Liver (tissue), 3 donors: ENCODE measurements at regions not wholly inside any gene's neighbourhood (a gene's known extent, or its start where the extent isn't known, plus 50 kb on each side); places are given as distances from the start of the nearest gene placed in this dataset.

Source experiments
- GABPA ChIP-seq, 2 donors: IDR thresholded peaks in 1 of 2; conservative IDR thresholded peaks in 1 of 2; 2 replicates each; pipeline ENCODE4 v1.6.1; 2016; ENCODE audit warnings: antibody characterized with exemption in 2 of 2, mild to moderate bottlenecking in 1 of 2, moderate library complexity in 1 of 2
- JUND ChIP-seq, 2 donors: IDR thresholded peaks; 2 replicates each; pipeline ENCODE4 v1.6.1; 2016; ENCODE audit warnings: antibody characterized with exemption in 2 of 2
- MAX ChIP-seq: IDR thresholded peaks from 2 replicates; pipeline ENCODE4 v1.6.1; 2016; ENCODE audit warnings: antibody characterized with exemption
- RAD21 ChIP-seq, 2 donors: IDR thresholded peaks; 2 replicates each; pipeline ENCODE4 v1.6.1; 2016; ENCODE audit warnings: antibody characterized with exemption in 2 of 2, mild to moderate bottlenecking in 2 of 2
- SP1 ChIP-seq: IDR thresholded peaks from 2 replicates; pipeline ENCODE4 v1.6.1; 2018; ENCODE audit warnings: antibody characterized with exemption, mild to moderate bottlenecking
- TAF1 ChIP-seq: conservative IDR thresholded peaks from 2 replicates; pipeline ENCODE4 v1.6.1; 2016; ENCODE audit warnings: antibody characterized with exemption, mild to moderate bottlenecking
- YY1 ChIP-seq: IDR thresholded peaks from 2 replicates; pipeline ENCODE4 v1.6.1; 2016; ENCODE audit warnings: antibody characterized with exemption, mild to moderate bottlenecking
- TF ChIP-seq, protein P1 (sequence below): fragments of 150-350 bp; IDR thresholded peaks from 2 replicates; pipeline ENCODE4 v1.5.1; 2017; ENCODE audit warnings: improper control_type of control experiment, low read depth, low read length; ENCODE audit not compliant: missing input control
- TF ChIP-seq, protein P2 (sequence below): IDR thresholded peaks from 2 replicates; pipeline ENCODE4 v1.6.1; 2016; ENCODE audit warnings: antibody characterized with exemption
- TF ChIP-seq, protein P3 (sequence below): IDR thresholded peaks from 2 replicates; pipeline ENCODE4 v1.6.1; 2016; ENCODE audit warnings: antibody characterized with exemption, mild to moderate bottlenecking
- donor health status: healthy.
- donor health status: healthy.

DNA sequence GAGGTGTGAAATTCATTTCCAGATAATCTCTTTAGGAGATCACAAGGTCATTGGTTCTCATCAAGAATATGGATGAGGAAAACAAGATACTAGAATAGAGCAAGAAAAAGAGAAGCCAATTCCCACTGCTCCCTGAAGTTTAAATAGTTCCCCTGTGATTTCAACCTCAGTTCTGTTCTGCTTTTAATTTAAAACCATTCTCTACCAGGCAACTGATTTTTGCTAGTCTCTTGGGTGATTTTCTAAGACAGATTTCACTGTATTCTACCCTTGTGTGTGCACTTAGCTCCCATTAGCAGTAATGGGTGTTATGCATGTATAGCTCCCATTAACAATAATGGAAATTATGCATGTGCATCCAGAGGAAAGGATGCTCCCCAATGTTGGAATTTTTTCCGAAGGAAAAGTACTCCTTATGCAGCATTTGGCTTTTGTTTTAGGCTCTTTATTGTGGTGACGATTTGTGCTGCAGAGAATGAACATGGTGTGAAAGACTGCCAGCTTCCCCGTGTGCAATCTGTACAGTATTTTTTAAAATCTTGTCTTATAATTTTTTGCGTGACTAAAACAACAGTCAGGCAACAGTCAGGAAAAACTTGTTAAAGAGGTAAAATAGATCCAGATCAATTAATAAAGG lies 144.0 kb upstream of the ZRANB2 start:
- TF ChIP-seq, protein P1, sequence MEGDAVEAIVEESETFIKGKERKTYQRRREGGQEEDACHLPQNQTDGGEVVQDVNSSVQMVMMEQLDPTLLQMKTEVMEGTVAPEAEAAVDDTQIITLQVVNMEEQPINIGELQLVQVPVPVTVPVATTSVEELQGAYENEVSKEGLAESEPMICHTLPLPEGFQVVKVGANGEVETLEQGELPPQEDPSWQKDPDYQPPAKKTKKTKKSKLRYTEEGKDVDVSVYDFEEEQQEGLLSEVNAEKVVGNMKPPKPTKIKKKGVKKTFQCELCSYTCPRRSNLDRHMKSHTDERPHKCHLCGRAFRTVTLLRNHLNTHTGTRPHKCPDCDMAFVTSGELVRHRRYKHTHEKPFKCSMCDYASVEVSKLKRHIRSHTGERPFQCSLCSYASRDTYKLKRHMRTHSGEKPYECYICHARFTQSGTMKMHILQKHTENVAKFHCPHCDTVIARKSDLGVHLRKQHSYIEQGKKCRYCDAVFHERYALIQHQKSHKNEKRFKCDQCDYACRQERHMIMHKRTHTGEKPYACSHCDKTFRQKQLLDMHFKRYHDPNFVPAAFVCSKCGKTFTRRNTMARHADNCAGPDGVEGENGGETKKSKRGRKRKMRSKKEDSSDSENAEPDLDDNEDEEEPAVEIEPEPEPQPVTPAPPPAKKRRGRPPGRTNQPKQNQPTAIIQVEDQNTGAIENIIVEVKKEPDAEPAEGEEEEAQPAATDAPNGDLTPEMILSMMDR: no peak
- TF ChIP-seq JUND (IDR thresholded peaks at IDR 0.05): no peak
- no peak for TF ChIP-seq TAF1
- TF ChIP-seq, protein P2, sequence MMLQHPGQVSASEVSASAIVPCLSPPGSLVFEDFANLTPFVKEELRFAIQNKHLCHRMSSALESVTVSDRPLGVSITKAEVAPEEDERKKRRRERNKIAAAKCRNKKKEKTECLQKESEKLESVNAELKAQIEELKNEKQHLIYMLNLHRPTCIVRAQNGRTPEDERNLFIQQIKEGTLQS: no peak
- TF ChIP-seq SP1: no peak
- TF ChIP-seq, protein P3, sequence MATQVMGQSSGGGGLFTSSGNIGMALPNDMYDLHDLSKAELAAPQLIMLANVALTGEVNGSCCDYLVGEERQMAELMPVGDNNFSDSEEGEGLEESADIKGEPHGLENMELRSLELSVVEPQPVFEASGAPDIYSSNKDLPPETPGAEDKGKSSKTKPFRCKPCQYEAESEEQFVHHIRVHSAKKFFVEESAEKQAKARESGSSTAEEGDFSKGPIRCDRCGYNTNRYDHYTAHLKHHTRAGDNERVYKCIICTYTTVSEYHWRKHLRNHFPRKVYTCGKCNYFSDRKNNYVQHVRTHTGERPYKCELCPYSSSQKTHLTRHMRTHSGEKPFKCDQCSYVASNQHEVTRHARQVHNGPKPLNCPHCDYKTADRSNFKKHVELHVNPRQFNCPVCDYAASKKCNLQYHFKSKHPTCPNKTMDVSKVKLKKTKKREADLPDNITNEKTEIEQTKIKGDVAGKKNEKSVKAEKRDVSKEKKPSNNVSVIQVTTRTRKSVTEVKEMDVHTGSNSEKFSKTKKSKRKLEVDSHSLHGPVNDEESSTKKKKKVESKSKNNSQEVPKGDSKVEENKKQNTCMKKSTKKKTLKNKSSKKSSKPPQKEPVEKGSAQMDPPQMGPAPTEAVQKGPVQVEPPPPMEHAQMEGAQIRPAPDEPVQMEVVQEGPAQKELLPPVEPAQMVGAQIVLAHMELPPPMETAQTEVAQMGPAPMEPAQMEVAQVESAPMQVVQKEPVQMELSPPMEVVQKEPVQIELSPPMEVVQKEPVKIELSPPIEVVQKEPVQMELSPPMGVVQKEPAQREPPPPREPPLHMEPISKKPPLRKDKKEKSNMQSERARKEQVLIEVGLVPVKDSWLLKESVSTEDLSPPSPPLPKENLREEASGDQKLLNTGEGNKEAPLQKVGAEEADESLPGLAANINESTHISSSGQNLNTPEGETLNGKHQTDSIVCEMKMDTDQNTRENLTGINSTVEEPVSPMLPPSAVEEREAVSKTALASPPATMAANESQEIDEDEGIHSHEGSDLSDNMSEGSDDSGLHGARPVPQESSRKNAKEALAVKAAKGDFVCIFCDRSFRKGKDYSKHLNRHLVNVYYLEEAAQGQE: no peak
- TF ChIP-seq MAX: no peak
- TF ChIP-seq RAD21 (IDR thresholded peaks at IDR 0.05): no peak
- no peak for TF ChIP-seq YY1
- no peak for TF ChIP-seq GABPA (IDR thresholded peaks at IDR 0.05 in 1 of 2, conservative IDR thresholded peaks at IDR 0.05 in 1 of 2)
